ENCODE measurements at regions not wholly inside any gene's neighbourhood (a gene's known extent, or its start where the extent isn't known, plus 50 kb on each side); places are given as distances from the start of the nearest gene placed in this dataset.
"Not testable (repeated sequence)": the region's sequence is repeated elsewhere in the genome, so short reads cannot be mapped to it uniquely, and the experiment has no call there.

- TF ChIP-seq, protein P1, sequence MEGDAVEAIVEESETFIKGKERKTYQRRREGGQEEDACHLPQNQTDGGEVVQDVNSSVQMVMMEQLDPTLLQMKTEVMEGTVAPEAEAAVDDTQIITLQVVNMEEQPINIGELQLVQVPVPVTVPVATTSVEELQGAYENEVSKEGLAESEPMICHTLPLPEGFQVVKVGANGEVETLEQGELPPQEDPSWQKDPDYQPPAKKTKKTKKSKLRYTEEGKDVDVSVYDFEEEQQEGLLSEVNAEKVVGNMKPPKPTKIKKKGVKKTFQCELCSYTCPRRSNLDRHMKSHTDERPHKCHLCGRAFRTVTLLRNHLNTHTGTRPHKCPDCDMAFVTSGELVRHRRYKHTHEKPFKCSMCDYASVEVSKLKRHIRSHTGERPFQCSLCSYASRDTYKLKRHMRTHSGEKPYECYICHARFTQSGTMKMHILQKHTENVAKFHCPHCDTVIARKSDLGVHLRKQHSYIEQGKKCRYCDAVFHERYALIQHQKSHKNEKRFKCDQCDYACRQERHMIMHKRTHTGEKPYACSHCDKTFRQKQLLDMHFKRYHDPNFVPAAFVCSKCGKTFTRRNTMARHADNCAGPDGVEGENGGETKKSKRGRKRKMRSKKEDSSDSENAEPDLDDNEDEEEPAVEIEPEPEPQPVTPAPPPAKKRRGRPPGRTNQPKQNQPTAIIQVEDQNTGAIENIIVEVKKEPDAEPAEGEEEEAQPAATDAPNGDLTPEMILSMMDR (IDR thresholded peaks at IDR 0.05 in 2 of 3, conservative IDR thresholded peaks at IDR 0.05 in 1 of 3; ENCODE audit: borderline replicate concordance in 1 of 3, insufficient read depth in 1 of 3, low read depth in 2 of 3, low read length in 2 of 3): not testable (repeated sequence)
- TF ChIP-seq POLR2AphosphoS5 (IDR thresholded peaks at IDR 0.05; ENCODE audit: low read depth, low read length); EZH2phosphoT487 (IDR thresholded peaks at IDR 0.05; ENCODE audit: borderline replicate concordance); EZH2 (IDR thresholded peaks at IDR 0.05); ZNF274 (IDR thresholded peaks at IDR 0.05; ENCODE audit: low read depth, low read length); POLR2A (IDR thresholded peaks at IDR 0.05; ENCODE audit: borderline replicate concordance, extremely low read depth, insufficient read depth, insufficient read length); SP1 (IDR thresholded peaks at IDR 0.05; ENCODE audit: low read depth); CBX3 (IDR thresholded peaks at IDR 0.05; ENCODE audit: low read depth); ELF1 (IDR thresholded peaks at IDR 0.05; ENCODE audit: borderline replicate concordance, low read depth); YY1 (IDR thresholded peaks at IDR 0.05; ENCODE audit: extremely low read depth, insufficient replicate concordance, low read depth, low read length); RAD21 (IDR thresholded peaks at IDR 0.05; ENCODE audit: low read depth); MAX (IDR thresholded peaks at IDR 0.05): not testable (repeated sequence)
Measured at GRCh38 chrY:10657120-10657519, 1129.4 kb downstream of the TSPY10 start.

All from HCT116 (cell line).